IMR-90 (cell line): ENCODE measurements at regions not wholly inside any gene's neighbourhood (a gene's known extent, or its start where the extent isn't known, plus 50 kb on each side); places are given as distances from the start of the nearest gene placed in this dataset.

Experiments used
- CEBPB ChIP-seq: IDR thresholded peaks from 2 replicates; pipeline ENCODE4 v1.6.1; 2012; ENCODE audit warnings: low read depth, low read length, improper control_type of control experiment
- CHD1 ChIP-seq: IDR thresholded peaks from 2 replicates; pipeline ENCODE4 v1.6.1; 2012; ENCODE audit warnings: low read depth, low read length, improper control_type of control experiment
- CTCF ChIP-seq: conservative IDR thresholded peaks from 2 replicates; pipeline ENCODE4 v1.5.1; 2012; ENCODE audit warnings: mild to moderate bottlenecking, low read depth, low read length, improper control_type of control experiment
- MAZ ChIP-seq: IDR thresholded peaks from 2 replicates; pipeline ENCODE4 v1.6.1; 2012; ENCODE audit warnings: low read depth, mild to moderate bottlenecking, low read length, improper control_type of control experiment, moderate library complexity, borderline replicate concordance
- POLR2A ChIP-seq: IDR thresholded peaks from 2 replicates; pipeline ENCODE4 v1.6.1; 2012; ENCODE audit warnings: mild to moderate bottlenecking, low read depth, low read length
- RAD21 ChIP-seq: IDR thresholded peaks from 2 replicates; pipeline ENCODE4 v1.6.1; 2012; ENCODE audit warnings: low read length, improper control_type of control experiment
- SMC3 ChIP-seq: fragments of 150-350 bp; IDR thresholded peaks from 2 replicates; pipeline ENCODE4 v1.6.1; 2016; ENCODE audit warnings: low read depth, mild to moderate bottlenecking, antibody characterized with exemption, low read length, moderate library complexity

- no peak for TF ChIP-seq MAZ
- no peak for TF ChIP-seq RAD21
- no peak for TF ChIP-seq CTCF
- TF ChIP-seq POLR2A = no peak
- no peak for TF ChIP-seq CEBPB
- TF ChIP-seq SMC3 = no peak
- TF ChIP-seq CHD1 = no peak
These were observed 80.6 kb upstream of the DAB2 start for GRCh38 chr5:39505363-39505762.
